ENCODE measurements at regions not wholly inside any gene's neighbourhood (a gene's known extent, or its start where the extent isn't known, plus 50 kb on each side); places are given as distances from the start of the nearest gene placed in this dataset.

GRCh38 chr14:76307786-76308780, 67.9 kb upstream of the ESRRB start:
- Histone ChIP-seq H3K27me3 (ENCODE audit: control insufficient read depth, insufficient read depth, low read length) (peaks cover 42% of the 10 kb centered on the region), H3K9me3 (ENCODE audit: control insufficient read depth, insufficient read depth, low read length) (no peaks in the 10 kb centered on the region), H3K4me3 (ENCODE audit: low read depth, low read length) (no peak overlapping the region), H3K36me3 (ENCODE audit: control insufficient read depth, insufficient read depth, low read length) (no peaks in the 10 kb centered on the region), H3K9ac (ENCODE audit: low read depth, low read length) (no peak overlapping the region), H3K4me1 (ENCODE audit: control insufficient read depth, insufficient read depth, low read length) (peaks cover 17% of the 10 kb centered on the region)

- Histone ChIP-seq H3K4me1 (ENCODE audit: control insufficient read depth, insufficient read depth, low read length) (peaks cover 30% of the 10 kb centered on the region), H3K36me3 (ENCODE audit: control insufficient read depth, insufficient read depth, low read length) (no peaks in the 10 kb centered on the region), H3K4me3 (ENCODE audit: low read depth, low read length) (peak overlapping the region; percentile 36), H3K9me3 (ENCODE audit: control insufficient read depth, insufficient read depth, low read length) (no peaks in the 10 kb centered on the region), H3K9ac (ENCODE audit: low read depth, low read length) (no peak overlapping the region), H3K27me3 (ENCODE audit: control insufficient read depth, insufficient read depth, low read length) (peaks cover 42% of the 10 kb centered on the region)
Measured at GRCh38 chr14:76309572-76310162, 66.3 kb upstream of the ESRRB start.

- peaks cover 36% of the 10 kb centered on the region for H3K4me1 ChIP-seq (ENCODE audit: control insufficient read depth, insufficient read depth, low read length)
- H3K36me3 ChIP-seq (ENCODE audit: control insufficient read depth, insufficient read depth, low read length): no peaks in the 10 kb centered on the region
- peaks cover 44% of the 10 kb centered on the region for H3K27me3 ChIP-seq (ENCODE audit: control insufficient read depth, insufficient read depth, low read length)
- H3K4me3 ChIP-seq (ENCODE audit: low read depth, low read length): peak overlapping the region; percentile 36
- no peaks in the 10 kb centered on the region for H3K9me3 ChIP-seq (ENCODE audit: control insufficient read depth, insufficient read depth, low read length)
- no peak overlapping the region for H3K9ac ChIP-seq (ENCODE audit: low read depth, low read length)
Measured at GRCh38 chr14:76311079-76311758, 64.7 kb upstream of the ESRRB start.

- no peak overlapping the region for H3K4me3 ChIP-seq (ENCODE audit: low read depth, low read length)
- peaks cover 36% of the 10 kb centered on the region for H3K4me1 ChIP-seq (ENCODE audit: control insufficient read depth, insufficient read depth, low read length)
- H3K9ac ChIP-seq (ENCODE audit: low read depth, low read length): no peak overlapping the region
- H3K27me3 ChIP-seq (ENCODE audit: control insufficient read depth, insufficient read depth, low read length): peaks cover 47% of the 10 kb centered on the region
- no peaks in the 10 kb centered on the region for H3K36me3 ChIP-seq (ENCODE audit: control insufficient read depth, insufficient read depth, low read length)
- no peaks in the 10 kb centered on the region for H3K9me3 ChIP-seq (ENCODE audit: control insufficient read depth, insufficient read depth, low read length)
Measured at GRCh38 chr14:76312821-76313220, 63.1 kb upstream of the ESRRB start.

GRCh38 chr14:76313303-76313702, 62.6 kb upstream of the ESRRB start:
- Histone ChIP-seq H3K36me3 (ENCODE audit: control insufficient read depth, insufficient read depth, low read length) (no peaks in the 10 kb centered on the region), H3K4me3 (ENCODE audit: low read depth, low read length) (peak overlapping the region; percentile 6), H3K4me1 (ENCODE audit: control insufficient read depth, insufficient read depth, low read length) (peaks cover 36% of the 10 kb centered on the region), H3K27me3 (ENCODE audit: control insufficient read depth, insufficient read depth, low read length) (peaks cover 45% of the 10 kb centered on the region), H3K9me3 (ENCODE audit: control insufficient read depth, insufficient read depth, low read length) (no peaks in the 10 kb centered on the region), H3K9ac (ENCODE audit: low read depth, low read length) (no peak overlapping the region)

GRCh38 chr14:76313852-76314251, 62.1 kb upstream of the ESRRB start:
- peaks cover 40% of the 10 kb centered on the region for H3K27me3 ChIP-seq (ENCODE audit: control insufficient read depth, insufficient read depth, low read length)
- peaks cover 36% of the 10 kb centered on the region for H3K4me1 ChIP-seq (ENCODE audit: control insufficient read depth, insufficient read depth, low read length)
- H3K4me3 ChIP-seq (ENCODE audit: low read depth, low read length): peak overlapping the region; percentile 9
- H3K9me3 ChIP-seq (ENCODE audit: control insufficient read depth, insufficient read depth, low read length): no peaks in the 10 kb centered on the region
- no peak overlapping the region for H3K9ac ChIP-seq (ENCODE audit: low read depth, low read length)
- H3K36me3 ChIP-seq (ENCODE audit: control insufficient read depth, insufficient read depth, low read length): no peaks in the 10 kb centered on the region

- no peak overlapping the region for H3K9ac ChIP-seq (ENCODE audit: low read depth, low read length)
- H3K36me3 ChIP-seq (ENCODE audit: control insufficient read depth, insufficient read depth, low read length): no peaks in the 10 kb centered on the region
- no peak overlapping the region for H3K4me3 ChIP-seq (ENCODE audit: low read depth, low read length)
- no peaks in the 10 kb centered on the region for H3K9me3 ChIP-seq (ENCODE audit: control insufficient read depth, insufficient read depth, low read length)
- peaks cover 33% of the 10 kb centered on the region for H3K27me3 ChIP-seq (ENCODE audit: control insufficient read depth, insufficient read depth, low read length)
- H3K4me1 ChIP-seq (ENCODE audit: control insufficient read depth, insufficient read depth, low read length): peaks cover 36% of the 10 kb centered on the region
Measured at GRCh38 chr14:76314521-76315034, 61.4 kb upstream of the ESRRB start.

GRCh38 chr14:76320486-76320885, 55.5 kb upstream of the ESRRB start:
- H3K4me3 ChIP-seq (ENCODE audit: low read depth, low read length): no peak overlapping the region
- no peaks in the 10 kb centered on the region for H3K9me3 ChIP-seq (ENCODE audit: control insufficient read depth, insufficient read depth, low read length)
- no peak overlapping the region for H3K9ac ChIP-seq (ENCODE audit: low read depth, low read length)
- peaks cover 5% of the 10 kb centered on the region for H3K27me3 ChIP-seq (ENCODE audit: control insufficient read depth, insufficient read depth, low read length)
- H3K36me3 ChIP-seq (ENCODE audit: control insufficient read depth, insufficient read depth, low read length): no peaks in the 10 kb centered on the region
- H3K4me1 ChIP-seq (ENCODE audit: control insufficient read depth, insufficient read depth, low read length): no peaks in the 10 kb centered on the region

GRCh38 chr14:76320975-76321374, 55.0 kb upstream of the ESRRB start:
- no peak overlapping the region for H3K4me3 ChIP-seq (ENCODE audit: low read depth, low read length)
- H3K9me3 ChIP-seq (ENCODE audit: control insufficient read depth, insufficient read depth, low read length): no peaks in the 10 kb centered on the region
- H3K4me1 ChIP-seq (ENCODE audit: control insufficient read depth, insufficient read depth, low read length): no peaks in the 10 kb centered on the region
- no peaks in the 10 kb centered on the region for H3K36me3 ChIP-seq (ENCODE audit: control insufficient read depth, insufficient read depth, low read length)
- peaks cover 5% of the 10 kb centered on the region for H3K27me3 ChIP-seq (ENCODE audit: control insufficient read depth, insufficient read depth, low read length)
- H3K9ac ChIP-seq (ENCODE audit: low read depth, low read length): no peak overlapping the region

- no peaks in the 10 kb centered on the region for H3K4me1 ChIP-seq (ENCODE audit: control insufficient read depth, insufficient read depth, low read length)
- H3K27me3 ChIP-seq (ENCODE audit: control insufficient read depth, insufficient read depth, low read length): no peaks in the 10 kb centered on the region
- H3K36me3 ChIP-seq (ENCODE audit: control insufficient read depth, insufficient read depth, low read length): no peaks in the 10 kb centered on the region
- no peaks in the 10 kb centered on the region for H3K9me3 ChIP-seq (ENCODE audit: control insufficient read depth, insufficient read depth, low read length)
- H3K9ac ChIP-seq (ENCODE audit: low read depth, low read length): no peak overlapping the region
- H3K4me3 ChIP-seq (ENCODE audit: low read depth, low read length): no peak overlapping the region
Measured at GRCh38 chr14:76322594-76323220, 53.2 kb upstream of the ESRRB start.

- peaks cover 1% of the 10 kb centered on the region for H3K27me3 ChIP-seq (ENCODE audit: control insufficient read depth, insufficient read depth, low read length)
- H3K9me3 ChIP-seq (ENCODE audit: control insufficient read depth, insufficient read depth, low read length): no peaks in the 10 kb centered on the region
- H3K36me3 ChIP-seq (ENCODE audit: control insufficient read depth, insufficient read depth, low read length): no peaks in the 10 kb centered on the region
- H3K4me1 ChIP-seq (ENCODE audit: control insufficient read depth, insufficient read depth, low read length): peaks cover 3% of the 10 kb centered on the region
- H3K4me3 ChIP-seq (ENCODE audit: low read depth, low read length): no peak overlapping the region
- no peak overlapping the region for H3K9ac ChIP-seq (ENCODE audit: low read depth, low read length)
Measured at GRCh38 chr14:76323331-76324050, 52.4 kb upstream of the ESRRB start.

Data from iPS-15b (cell line).